GM10266 (cell line): ENCODE measurements at regions not wholly inside any gene's neighbourhood (a gene's known extent, or its start where the extent isn't known, plus 50 kb on each side); places are given as distances from the start of the nearest gene placed in this dataset.
"Not testable (repeated sequence)": the region's sequence is repeated elsewhere in the genome, so short reads cannot be mapped to it uniquely, and the experiment has no call there.

ENCODE experiments used
- DNase-seq: peaks from one replicate; pipeline ENCODE4 v3.0.0; 2012; ENCODE audit errors: extremely low spot score
- CTCF ChIP-seq: IDR thresholded peaks from 2 replicates; pipeline ENCODE4 v1.5.1; 2012; ENCODE audit warnings: mild to moderate bottlenecking, low read depth; ENCODE audit not compliant: control insufficient read depth, insufficient read depth; ENCODE audit errors: missing control alignments

GRCh38 chr16:87150681-87151280 is 166.4 kb downstream of the C16orf95 start:
- no peak for TF ChIP-seq CTCF

GRCh38 chr16:87152221-87152755 is 164.9 kb downstream of the C16orf95 start:
- no peak for TF ChIP-seq CTCF
- no peak for DNase-seq

More at GRCh38 chr16:87150681-87151280, 166.4 kb downstream of the C16orf95 start:
- no peak for DNase-seq

GRCh38 chr16:87153326-87153725 is 163.9 kb downstream of the C16orf95 start:
- no peak for DNase-seq
- no peak for TF ChIP-seq CTCF

GRCh38 chr16:87155315-87155714 is 161.9 kb downstream of the C16orf95 start:
- not testable (repeated sequence) for DNase-seq

- TF ChIP-seq CTCF: no peak
- DNase-seq: no peak
Observed at GRCh38 chr16:87156195-87156594, 161.0 kb downstream of the C16orf95 start.

GRCh38 chr16:87160234-87160636 is 157.0 kb downstream of the C16orf95 start:
- no peak for TF ChIP-seq CTCF
- no peak for DNase-seq

GRCh38 chr16:87160701-87161337 is 156.4 kb downstream of the C16orf95 start:
- DNase-seq: no peak
- TF ChIP-seq CTCF: no peak

GRCh38 chr16:87161410-87161809 is 155.8 kb downstream of the C16orf95 start:
- not testable (repeated sequence) for DNase-seq
